HTERT RPE-1 (cell line): ENCODE measurements at regions not wholly inside any gene's neighbourhood (a gene's known extent, or its start where the extent isn't known, plus 50 kb on each side); places are given as distances from the start of the nearest gene placed in this dataset.

Experiments
- in situ Hi-C: fragments of 300-500 bp; cut with MboI; formaldehyde crosslinking; loops from 4 replicates; pipeline ENCODE4 v1.14.3; 2020; ENCODE audit warnings: low sequenced_read_pairs

DNA sequence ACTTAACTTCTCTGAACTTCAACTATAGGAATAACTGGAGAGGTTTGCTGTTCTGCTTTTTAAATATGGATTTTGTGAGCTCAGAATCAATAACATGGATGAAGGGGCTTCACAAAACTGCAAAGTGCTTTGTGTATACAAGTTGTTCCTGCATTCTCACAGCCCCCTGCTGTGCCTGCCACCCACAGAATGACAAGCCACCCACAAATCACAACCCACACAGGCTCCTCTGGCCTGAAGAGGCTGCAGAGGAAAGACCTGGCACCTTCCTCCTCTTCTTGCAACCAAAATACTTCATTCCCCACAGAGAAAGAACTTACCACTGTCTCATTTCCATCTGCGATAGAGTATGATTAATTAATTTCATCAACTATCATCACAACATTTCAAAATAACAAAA lies 106.7 kb upstream of the NHSL1 start:
- in situ Hi-C loops, result no loop called here

- in situ Hi-C loops, result no loop called here
Measured at GRCh38 chr6:138607478-138608433, 108.5 kb upstream of the NHSL1 start.

DNA sequence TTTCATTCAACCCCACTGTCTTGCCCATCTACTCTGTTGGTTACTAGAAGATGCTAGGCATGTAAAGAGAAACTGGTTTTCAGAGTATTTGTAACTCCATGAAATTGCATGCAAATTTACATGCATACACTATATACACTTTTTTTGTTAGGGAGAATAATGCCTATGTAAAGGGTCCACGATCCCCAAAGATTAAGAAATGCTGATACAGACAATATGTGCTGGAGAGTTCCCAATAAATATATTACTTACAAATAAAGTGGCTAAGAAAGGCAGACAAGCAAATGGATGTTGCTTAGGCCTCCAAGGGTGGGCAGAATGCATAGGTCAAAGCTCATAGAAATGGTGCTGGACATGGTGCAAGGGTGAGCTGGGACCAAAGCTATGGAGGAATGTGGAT lies 109.6 kb upstream of the NHSL1 start:
- in situ Hi-C loops, result no loop called here

DNA sequence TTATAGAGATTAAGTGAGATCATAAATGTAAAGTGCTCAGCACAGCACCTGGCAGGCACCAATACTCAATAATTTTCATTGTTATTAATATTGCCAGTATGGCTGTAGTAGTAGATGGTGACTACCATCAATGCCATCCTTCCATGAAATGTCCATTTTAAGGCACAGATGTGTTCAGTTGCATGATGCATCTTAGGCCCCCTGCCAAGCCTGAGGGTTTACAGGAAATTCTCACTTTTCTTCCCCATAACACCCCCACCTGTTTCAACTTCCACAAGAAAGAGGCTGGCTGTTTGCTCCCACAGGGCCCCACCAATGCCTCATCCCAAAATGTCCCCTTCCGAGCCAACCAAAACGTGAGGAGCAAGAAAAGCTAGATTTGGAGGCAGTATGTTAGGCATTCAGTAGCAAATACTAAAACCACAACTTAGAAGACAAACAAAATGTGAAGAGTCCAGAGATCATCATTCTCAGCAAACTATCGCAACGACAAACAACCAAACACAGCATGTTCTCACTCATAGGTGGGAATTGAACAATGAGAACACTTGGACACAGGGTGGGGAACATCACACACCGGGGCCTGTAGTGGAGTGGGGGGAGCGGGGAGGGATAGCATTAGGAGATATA lies 110.6 kb upstream of the NHSL1 start:
- in situ Hi-C loops, result no loop called here

DNA sequence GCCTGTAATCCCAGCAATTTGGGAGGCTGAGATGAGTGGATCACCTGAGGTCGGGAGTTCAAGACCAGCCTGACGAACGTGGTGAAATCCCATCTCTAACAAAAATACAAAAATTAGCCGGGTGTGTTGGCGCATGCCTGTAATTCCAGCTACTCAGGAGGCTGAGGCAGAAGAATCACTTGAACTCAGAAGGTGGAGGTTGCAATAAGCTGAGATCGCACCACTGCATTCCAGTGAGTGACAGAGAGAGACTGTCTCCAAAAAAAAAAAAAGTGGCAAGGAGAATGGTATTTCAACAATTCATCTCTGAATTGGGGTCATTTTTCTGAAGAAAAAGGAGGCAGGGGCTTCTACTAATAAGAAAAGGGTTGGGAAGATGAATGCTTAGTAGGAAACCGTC lies 111.5 kb upstream of the NHSL1 start:
- in situ Hi-C loops, result no loop called here

- in situ Hi-C loops, result no loop called here
Measured at GRCh38 chr6:138614151-138614550, 114.9 kb upstream of the NHSL1 start.

- in situ Hi-C loops, result no loop called here
Measured at GRCh38 chr6:138618168-138618567, 118.9 kb upstream of the NHSL1 start.

- in situ Hi-C loops, result no loop called here
Measured at GRCh38 chr6:138620630-138621029, 121.3 kb upstream of the NHSL1 start.

GRCh38 chr6:138622967-138623366 lies 123.7 kb upstream of the NHSL1 start:
- in situ Hi-C loops, result no loop called here

DNA sequence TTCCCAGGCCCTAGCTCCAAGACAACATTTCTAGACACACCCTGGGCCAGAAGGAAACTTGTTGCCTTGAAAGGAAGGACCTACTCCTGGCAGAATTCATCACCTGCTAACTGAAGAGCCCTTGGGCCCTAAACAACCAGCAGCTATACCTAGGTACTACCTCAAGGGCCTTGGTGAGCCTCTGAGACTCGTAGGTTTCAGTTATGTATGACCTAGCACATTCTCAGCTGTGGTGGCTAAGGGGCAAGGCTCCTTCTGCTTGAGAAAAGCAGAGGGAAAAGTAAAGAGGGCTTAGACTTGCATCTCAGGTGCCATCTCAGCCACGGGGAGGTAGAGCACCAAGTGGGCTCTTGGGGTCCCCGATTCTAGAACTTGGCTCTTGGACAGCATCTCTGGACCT lies 132.3 kb upstream of the NHSL1 start:
- in situ Hi-C loops, result no loop called here

DNA sequence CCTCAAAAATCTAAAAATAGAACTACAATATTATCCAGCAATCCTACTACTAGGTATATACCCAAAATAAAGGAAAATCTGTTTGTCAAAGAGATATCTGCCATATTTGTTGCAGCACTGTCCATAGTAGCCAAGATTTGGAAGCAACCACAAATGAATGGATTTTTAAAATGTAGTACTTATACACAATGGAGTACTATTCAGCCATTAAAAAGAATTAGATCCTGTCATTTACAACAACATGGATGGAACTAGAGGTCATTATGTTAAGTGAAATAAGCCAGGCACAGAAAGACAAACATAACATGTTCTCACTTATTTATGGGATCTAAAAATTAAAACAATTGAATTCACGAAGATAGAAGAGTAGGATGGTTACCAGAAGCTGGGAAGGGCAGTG lies 135.7 kb upstream of the CCDC28A start:
- in situ Hi-C loops, result no loop called here

GRCh38 chr6:138638604-138639003 lies 135.0 kb upstream of the CCDC28A start:
- in situ Hi-C loops, result no loop called here

- in situ Hi-C loops, result no loop called here
Measured at GRCh38 chr6:138640028-138640427, 133.5 kb upstream of the CCDC28A start.

DNA sequence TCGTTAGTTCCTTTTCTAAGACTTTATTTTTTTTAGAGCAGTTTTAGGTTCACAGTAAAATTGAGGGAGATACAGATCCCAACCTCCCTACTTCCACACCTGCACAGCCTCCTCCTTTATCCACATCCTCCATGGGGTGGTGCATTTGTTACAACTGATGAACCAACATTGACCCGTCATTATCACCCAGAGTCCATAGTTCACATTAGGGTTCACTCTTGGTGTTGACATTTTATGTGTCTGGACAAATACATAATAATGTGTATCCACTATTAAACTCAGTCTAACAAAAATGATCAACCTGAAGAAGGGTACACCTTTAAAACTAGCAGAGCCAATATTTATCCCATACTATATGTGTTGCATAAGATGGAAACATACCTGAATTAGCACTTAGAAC lies 130.4 kb upstream of the CCDC28A start:
- in situ Hi-C loops, result no loop called here

DNA sequence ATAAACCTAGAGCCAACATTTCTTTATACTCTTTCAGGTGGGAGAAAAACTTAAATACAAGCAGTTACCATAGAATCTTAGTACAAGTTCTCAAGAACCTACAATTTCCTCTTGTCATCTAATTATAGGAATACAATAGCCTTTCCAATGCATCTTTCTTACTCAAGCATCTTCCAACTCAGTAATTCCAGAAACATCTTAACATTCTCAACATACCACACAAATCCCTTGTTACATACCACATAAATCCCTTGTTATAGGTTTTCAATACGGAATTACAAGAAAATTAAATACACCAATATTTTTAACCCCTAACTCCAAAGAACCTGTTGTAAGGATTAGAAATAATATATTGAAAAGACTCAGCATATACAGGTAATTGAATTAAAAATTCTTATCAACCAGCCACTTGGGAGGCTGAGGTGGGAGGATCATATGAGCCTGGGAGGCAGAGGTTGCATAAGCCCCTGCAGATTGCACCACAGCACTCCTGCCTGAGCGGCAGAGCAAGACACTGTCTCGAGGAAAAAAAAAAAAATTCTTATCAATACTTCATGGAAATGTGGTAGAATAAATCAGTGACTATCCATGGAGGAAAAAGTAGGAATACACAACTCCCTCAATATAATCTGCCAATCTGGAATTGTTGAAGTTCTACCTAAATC lies 127.5 kb upstream of the CCDC28A start:
- in situ Hi-C loops, result no loop called here

DNA sequence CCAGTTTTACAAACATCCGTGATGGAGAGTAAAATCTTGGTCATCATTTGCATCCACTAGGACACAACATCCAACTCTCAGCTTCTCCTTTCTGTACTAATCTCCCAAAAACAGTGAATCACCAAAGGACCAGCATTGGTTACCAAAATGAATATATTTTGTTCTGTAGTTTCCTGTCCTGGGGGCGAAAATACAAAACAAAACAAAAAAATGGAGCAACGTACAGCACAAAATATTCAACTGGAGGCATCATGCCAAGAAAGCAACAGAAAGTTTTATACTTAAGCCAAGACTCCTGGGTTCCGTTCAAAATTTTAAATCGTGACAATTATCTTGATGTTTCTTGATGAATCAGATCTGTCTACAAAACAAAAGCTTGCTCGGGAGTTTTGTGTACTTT lies 126.6 kb upstream of the CCDC28A start:
- in situ Hi-C loops, result no loop called here

GRCh38 chr6:138648127-138648526 lies 125.4 kb upstream of the CCDC28A start:
- in situ Hi-C loops, result no loop called here

- in situ Hi-C loops, result no loop called here
Measured at GRCh38 chr6:138651491-138651890, 122.1 kb upstream of the CCDC28A start.

DNA sequence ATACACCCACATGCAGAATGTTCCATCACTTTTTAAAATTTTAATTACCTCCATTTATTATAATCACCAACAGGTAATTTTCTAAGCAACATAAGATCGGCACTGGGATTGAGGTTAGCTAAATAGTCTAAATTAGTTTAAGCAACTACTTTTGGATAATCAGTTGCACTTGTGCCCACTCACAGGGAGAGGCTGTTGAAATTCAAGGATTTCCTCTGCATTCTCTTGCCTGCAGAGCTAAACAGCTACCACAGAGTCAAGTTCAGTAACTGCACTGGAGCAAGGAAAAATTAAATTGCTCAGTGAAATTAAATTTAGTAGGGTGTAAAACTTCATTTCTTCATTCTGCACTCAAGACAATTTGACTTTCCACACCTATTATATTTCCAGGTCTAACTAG lies 120.7 kb upstream of the CCDC28A start:
- in situ Hi-C loops, result no loop called here

GRCh38 chr6:138653435-138653834 lies 120.1 kb upstream of the CCDC28A start:
- in situ Hi-C loops, result no loop called here

DNA sequence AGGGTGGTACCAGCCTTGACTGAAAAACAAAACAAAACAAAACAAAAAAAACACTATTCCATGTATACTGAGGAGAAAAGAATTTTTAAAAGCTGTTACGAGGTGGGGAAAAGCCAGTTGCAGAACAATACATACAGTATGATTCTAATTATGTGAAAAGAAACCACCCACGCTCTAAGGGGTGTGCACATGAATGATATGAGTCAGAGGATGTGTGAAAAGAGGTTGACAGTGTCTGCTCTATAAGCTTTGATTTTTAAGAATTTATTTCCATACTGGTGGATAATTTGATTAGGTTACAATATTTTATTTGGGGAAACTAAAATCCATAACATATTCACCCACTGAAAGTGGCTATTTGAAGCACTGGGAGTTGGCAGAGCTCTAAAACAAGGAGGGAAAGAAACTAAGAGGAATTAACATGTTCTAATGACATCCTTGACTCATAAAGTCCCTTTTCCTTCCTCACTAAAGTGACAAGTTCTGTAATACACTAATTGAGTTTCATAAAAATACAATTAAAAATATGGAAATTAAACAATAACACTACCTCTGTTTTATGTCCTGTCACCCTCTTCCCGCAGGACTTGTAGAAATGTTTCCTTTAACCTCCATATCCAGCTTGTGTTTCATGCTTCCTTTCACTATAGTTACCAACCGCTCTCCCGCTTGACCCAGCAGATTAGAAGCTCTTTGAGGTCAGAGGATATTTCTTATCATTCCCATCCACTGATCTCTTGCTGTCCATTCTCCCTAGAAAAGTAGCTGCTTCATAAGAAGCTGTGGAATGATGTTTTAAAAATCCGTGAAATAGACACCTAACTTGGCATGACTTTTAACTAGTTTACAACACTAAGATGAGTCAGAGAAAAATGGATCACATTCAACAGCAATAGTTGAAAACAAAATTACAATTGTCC lies 118.6 kb upstream of the CCDC28A start:
- in situ Hi-C loops, result no loop called here
